AG09319 (cell line): ENCODE measurements at regions not wholly inside any gene's neighbourhood (a gene's known extent, or its start where the extent isn't known, plus 50 kb on each side); places are given as distances from the start of the nearest gene placed in this dataset.

Experiments
- DNase-seq: peaks from one replicate; pipeline ENCODE4 v3.0.0-alpha.2; 2010; ENCODE audit warnings: low read depth; ENCODE audit errors: extremely low read depth
- TF ChIP-seq, protein P1 (sequence below): IDR thresholded peaks from 2 replicates; pipeline ENCODE4 v1.5.1; 2011; ENCODE audit warnings: low read depth, mild to moderate bottlenecking, inconsistent platforms, low read length, moderate library complexity

DNA sequence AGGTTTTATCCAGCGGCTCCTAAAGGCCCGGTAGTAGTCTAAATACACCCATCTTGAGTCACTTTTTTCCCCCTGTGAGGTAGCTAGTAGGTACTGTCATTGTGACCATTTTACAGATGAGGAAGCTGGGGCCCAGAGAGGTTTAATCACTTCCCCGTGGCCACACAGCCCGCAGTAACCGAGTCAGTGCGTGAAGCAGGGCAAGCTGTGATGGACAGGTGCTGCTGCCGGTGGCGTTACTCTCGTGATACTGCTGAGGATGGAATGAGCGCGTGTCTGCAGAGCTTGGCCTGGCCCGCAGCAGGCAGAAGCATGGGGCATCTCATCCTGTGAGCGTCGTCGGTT lies 226.3 kb upstream of the CIBAR2 start:
- DNase-seq, result no peak
- TF ChIP-seq, protein P1, sequence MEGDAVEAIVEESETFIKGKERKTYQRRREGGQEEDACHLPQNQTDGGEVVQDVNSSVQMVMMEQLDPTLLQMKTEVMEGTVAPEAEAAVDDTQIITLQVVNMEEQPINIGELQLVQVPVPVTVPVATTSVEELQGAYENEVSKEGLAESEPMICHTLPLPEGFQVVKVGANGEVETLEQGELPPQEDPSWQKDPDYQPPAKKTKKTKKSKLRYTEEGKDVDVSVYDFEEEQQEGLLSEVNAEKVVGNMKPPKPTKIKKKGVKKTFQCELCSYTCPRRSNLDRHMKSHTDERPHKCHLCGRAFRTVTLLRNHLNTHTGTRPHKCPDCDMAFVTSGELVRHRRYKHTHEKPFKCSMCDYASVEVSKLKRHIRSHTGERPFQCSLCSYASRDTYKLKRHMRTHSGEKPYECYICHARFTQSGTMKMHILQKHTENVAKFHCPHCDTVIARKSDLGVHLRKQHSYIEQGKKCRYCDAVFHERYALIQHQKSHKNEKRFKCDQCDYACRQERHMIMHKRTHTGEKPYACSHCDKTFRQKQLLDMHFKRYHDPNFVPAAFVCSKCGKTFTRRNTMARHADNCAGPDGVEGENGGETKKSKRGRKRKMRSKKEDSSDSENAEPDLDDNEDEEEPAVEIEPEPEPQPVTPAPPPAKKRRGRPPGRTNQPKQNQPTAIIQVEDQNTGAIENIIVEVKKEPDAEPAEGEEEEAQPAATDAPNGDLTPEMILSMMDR, result no peak

DNA sequence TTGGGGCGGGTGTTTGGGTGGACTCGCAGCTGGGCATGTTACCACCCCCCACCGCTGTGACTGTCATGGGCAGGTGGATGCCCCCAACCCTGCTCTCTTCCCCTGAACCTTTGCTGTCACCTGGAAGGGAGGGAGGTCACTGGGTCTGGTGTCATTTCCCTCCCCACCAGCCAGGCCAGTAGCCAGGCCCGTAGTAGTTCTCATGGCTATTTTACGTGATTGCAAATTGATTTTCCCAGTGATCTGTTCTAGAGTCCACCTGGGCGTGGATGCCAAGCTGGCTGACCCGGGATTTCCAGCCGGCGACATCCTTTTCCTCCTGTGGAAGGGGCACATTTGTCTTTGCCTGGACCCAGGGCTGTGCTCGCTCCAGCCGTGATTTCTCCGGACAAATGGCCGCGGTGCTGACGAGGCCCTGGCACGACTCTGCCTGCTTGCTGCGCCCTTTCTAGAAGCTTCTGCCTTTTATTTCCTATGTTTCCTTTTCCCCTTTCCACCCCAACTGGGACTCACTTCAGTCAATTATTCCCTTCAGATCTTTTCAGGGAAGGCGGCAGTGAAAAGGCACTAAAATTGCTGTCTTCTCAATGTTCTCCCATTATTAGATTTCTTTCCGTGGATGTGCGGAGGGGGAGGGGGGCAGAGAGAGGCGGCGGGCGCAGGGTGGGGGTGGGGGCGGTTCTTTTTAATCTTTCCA lies 226.9 kb upstream of the CIBAR2 start:
- no peak for DNase-seq
- TF ChIP-seq, protein P1, result no peak

DNA sequence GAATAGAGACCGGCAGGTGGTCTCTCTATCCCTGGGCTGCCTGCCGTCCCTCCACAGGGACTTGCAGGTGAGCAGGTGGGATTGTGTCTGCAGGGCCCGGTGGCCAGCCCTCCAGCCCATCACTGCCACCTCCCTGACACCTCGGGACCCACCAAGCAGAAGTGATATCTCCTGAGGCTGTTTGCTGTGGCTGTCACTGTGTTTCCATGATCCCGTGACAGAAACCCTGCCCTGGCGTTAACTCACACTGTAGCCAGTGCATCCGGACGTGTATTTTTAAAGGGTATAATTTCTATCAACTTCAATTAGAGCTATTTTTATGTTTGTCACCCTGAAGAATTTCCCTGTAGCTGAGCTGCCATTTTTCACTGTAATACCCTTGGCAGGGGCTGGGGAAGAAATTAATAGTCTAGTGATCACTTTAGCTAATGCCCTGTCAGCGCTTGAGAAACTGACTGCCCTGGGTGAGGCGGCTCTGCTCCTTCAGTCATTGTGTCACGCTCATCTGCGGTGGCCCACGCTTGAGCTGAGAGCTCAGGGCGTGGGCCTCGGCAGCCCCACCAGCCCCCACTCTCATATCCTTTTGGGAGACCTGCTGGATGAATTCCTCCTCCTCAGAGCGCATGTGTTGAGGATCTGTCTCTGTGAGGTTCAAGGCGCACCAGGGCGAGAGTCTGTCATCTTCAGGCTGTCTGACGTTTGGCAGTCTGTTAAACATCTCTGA lies 229.9 kb upstream of the CIBAR2 start:
- TF ChIP-seq, protein P1, result no peak
- DNase-seq, result no peak

DNA sequence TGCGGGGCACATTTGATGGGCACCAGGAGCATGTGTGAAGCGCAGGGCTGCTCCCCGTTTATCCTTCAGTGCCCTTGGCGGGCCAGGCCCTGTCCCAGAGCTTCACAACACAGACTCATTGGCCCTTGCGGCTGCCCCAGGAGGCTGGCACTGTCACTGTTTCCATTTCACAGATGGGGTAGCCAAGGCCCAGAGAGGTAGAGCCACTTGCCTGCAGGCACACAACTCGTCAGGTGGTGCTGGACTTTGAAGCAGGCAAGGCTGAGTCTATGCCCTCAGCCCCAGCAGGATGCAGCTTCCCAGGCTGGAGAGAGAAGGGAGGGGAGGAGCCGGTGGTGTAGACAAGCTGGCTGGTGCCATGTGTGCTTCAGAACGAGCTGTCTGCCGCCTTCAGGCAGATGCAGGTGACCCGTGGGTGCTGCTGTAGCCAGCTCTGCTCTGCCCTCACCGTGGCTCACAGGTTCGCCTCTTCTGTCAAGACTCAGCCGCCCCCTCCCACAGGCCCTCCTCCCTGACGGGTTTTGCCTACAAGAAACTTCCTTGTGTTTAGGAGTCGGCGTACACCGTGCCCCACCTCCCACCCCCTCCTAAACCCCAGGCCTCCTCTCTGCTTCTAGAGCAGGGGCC lies 232.3 kb upstream of the CIBAR2 start:
- TF ChIP-seq, protein P1, result no peak
- no peak for DNase-seq

DNA sequence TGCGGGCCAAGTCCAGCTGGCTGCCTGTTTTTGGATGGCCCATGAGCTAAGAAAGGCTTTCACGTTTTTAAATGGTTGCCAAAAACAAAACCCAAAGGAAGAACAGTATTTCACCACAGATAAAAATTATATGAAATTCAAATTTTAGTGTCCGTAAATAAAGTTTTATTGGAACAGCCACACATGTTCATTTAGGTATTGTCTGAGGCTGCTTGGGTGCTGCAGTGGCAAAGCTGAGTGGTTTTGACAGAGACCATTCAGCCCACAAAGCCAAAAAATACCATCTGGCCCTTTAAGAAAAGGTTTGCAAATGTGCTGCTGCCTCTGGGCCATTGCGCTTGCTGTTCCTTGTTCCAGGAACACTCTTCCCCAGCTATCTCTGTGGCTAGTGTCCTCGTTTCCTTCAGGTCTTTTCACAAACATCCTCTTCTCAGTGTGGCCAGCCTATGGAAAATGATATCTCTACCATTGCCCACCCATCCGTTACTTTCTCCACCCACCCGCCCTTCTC lies 232.9 kb upstream of the CIBAR2 start:
- TF ChIP-seq, protein P1, result no peak
- no peak for DNase-seq

DNA sequence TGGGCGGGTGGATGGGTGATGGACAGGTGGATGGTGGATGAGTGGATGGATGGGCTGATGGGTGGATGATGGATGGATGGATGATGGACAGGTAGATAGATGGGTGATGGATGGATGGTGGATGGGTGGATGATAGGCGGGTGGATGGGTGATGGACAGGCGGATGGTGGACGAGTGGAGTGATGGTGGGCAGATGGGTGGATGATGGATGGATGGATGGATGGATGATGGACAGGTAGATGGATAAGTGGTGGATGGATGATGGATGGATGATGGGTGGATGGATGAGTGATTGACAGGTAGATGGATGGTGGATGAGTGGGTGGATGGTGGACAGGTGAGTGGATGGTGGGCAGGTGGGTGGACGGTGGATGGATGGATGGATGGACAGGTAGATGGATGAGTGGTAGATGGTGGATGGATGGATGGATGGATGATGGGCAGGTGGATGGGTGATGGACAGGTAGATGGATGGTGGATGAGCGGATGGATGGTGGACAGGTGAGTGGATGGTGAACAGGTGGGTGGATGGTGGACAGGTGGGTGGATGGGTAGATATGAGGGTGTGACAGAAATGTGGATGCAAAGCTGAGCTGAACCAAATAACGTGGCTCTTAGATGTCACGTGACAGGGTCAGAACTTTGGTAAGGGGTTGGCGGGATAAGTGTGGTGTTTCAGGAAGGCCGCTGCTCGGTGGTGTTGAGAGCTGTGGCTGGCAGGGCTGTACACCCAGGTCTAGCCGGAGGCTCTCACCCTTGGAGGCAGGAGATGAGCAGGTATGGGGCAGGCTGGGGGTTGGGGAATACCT lies 234.3 kb upstream of the CIBAR2 start:
- no peak for DNase-seq
- TF ChIP-seq, protein P1, result no peak
